AG04449 (cell line): ENCODE measurements at regions not wholly inside any gene's neighbourhood (a gene's known extent, or its start where the extent isn't known, plus 50 kb on each side); places are given as distances from the start of the nearest gene placed in this dataset.
A peak's percentile ranks its signal among the peaks of the same experiment; 100 is the strongest.

Source experiments
- CTCF ChIA-PET: fragments of 350-600 bp; formaldehyde crosslinking; extraction: SDS; loops from one replicate; lab custom pipeline; 2021; ENCODE audit warnings: antibody characterized with exemption; lab: Yijun Ruan, JAX
- POLR2A ChIA-PET: fragments of 400-600, 350-600 bp; formaldehyde crosslinking; extraction: SDS; loops from one replicate; lab custom pipeline; 2020; ENCODE audit warnings: antibody characterized with exemption, inconsistent platforms; lab: Yijun Ruan, JAX
- DNase-seq: peaks from one replicate; pipeline ENCODE4 v3.0.0-alpha.2; 2010; ENCODE audit warnings: low read depth, low spot score
- H3K4me3 ChIP-seq: 2 replicates; pipeline ENCODE4 v1.5.1; 2011; ENCODE audit warnings: low read depth, mild to moderate bottlenecking, control low read depth, low read length
- TF ChIP-seq, protein P1 (sequence below): IDR thresholded peaks from one replicate; pipeline ENCODE4 v1.5.1; 2011; ENCODE audit warnings: mild to moderate bottlenecking, moderate library complexity, low read length, control low read depth, inconsistent platforms; ENCODE audit not compliant: insufficient read depth; ENCODE audit errors: missing control alignments

DNA sequence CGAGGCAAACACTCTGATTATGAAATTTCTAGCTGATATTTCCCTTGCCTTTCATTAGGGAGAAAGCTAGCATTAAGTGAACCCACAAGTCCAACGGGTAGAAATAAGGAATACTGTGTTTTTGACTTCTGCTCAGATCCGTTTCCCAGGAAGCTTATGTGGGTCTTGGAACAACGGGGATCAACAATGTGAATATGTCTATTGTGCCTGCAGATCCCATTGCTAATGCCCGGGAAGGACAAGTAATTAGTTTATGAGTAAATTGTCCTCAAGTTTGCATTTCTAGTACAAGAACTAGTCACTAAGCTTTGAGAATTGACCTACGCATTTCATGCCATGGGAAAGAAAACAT is 236.4 kb downstream of the UACA start:
- DNase-seq, result no peak
- TF ChIP-seq, protein P1, sequence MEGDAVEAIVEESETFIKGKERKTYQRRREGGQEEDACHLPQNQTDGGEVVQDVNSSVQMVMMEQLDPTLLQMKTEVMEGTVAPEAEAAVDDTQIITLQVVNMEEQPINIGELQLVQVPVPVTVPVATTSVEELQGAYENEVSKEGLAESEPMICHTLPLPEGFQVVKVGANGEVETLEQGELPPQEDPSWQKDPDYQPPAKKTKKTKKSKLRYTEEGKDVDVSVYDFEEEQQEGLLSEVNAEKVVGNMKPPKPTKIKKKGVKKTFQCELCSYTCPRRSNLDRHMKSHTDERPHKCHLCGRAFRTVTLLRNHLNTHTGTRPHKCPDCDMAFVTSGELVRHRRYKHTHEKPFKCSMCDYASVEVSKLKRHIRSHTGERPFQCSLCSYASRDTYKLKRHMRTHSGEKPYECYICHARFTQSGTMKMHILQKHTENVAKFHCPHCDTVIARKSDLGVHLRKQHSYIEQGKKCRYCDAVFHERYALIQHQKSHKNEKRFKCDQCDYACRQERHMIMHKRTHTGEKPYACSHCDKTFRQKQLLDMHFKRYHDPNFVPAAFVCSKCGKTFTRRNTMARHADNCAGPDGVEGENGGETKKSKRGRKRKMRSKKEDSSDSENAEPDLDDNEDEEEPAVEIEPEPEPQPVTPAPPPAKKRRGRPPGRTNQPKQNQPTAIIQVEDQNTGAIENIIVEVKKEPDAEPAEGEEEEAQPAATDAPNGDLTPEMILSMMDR, result no peak
- no peak overlapping the region for H3K4me3 ChIP-seq
- POLR2A ChIA-PET, result interaction anchor here (0.7 to 1.4 kb wide), 2 partner anchors 9 to 343 kb away, joined by 3 read pairs; no protein-coding TSS in a partner anchor
- CTCF ChIA-PET, result interaction anchor here (1.4 kb wide), 1 partner anchor 9 kb away, joined by 5 read pairs; no protein-coding TSS in a partner anchor

DNA sequence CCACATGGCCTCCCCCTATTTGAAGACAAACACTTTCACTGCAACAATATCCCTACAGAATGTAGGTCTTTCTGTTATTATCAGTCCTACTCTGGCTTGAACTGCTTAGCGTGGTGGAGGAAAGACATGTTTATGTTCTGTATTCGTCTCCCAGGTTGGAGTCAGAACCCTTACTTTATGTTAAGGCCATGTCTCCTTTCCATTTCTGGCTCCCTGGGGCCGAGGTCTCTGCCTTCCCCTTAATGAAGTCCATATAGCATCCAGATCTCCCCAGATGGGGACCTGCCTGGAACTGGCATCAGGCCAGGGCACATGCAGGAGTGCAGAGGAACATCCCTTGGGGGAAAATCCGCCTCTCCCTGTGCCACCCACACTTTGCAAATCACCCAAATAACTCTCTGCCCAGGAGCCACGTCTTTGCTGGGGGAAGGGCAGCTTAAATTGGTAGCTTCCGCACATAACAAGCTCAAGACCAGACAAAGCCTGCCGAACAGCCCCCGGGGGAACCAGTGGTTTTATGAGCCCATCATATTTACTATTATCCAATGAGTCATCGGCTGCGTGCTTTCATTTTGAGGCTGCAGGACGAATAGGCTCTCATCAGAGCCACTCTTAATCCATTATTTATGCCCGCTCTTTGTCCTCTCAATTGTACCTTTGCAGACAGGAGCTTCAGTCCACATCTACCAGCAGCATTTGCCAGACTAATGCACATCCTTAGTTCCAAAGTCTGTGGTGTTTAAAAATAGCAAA is 237.0 kb downstream of the UACA start:
- no peak for DNase-seq
- CTCF ChIA-PET, result interaction anchor here (1.4 kb wide), 1 partner anchor 9 kb away, joined by 5 read pairs; no protein-coding TSS in a partner anchor
- POLR2A ChIA-PET, result interaction anchor here (0.7 to 1.4 kb wide), 2 partner anchors 9 to 342 kb away, joined by 3 read pairs; no protein-coding TSS in a partner anchor
- TF ChIP-seq, protein P1, result no peak
- H3K4me3 ChIP-seq, result peak overlapping the region; percentile 32

DNA sequence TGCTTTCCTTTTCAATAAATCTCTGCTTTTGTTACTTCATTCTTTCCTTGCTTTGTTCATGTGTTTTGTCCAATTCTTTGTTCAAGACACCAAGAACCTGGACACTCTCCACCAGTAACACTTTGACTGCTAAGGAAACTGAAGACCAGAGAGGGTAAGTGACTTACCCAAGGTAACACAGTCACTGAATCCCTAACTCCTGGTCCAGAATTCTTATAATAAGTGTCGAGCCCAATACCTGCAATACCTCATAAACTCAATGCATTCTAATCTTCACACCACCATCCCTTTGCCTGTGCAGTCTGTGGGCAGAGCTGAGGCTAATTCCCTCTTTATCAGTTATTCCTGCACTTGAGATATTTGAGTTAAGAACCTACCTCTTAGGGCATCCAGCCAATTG is 237.8 kb downstream of the UACA start:
- TF ChIP-seq, protein P1, result no peak
- POLR2A ChIA-PET, result no interaction called here
- no peak overlapping the region for H3K4me3 ChIP-seq
- DNase-seq, result no peak
- CTCF ChIA-PET, result no interaction called here

DNA sequence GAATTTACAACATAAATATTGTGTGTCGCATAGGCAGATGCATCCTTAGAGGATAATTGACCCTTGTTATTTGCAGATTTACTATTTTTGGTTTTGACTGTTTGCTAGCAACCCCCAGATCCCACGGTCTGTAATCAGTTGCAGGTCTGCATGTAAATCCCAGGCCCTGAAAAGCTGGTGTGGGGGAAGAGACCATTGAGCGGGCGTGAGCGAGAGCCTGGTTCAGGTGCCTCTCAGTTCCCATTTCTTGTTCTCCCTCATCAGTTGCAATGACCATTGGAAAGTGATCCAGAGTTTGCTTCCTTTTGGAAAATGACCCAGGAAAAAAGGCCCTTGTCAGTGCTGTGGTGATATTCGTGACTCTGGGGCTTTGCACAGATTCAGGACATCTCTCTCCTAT is 238.9 kb downstream of the UACA start:
- POLR2A ChIA-PET, result no interaction called here
- TF ChIP-seq, protein P1, result no peak
- H3K4me3 ChIP-seq, result no peak overlapping the region
- CTCF ChIA-PET, result interaction anchor here (0.9 kb wide), 1 partner anchor 36 kb away, joined by 3 read pairs; no protein-coding TSS in a partner anchor
- no peak for DNase-seq

DNA sequence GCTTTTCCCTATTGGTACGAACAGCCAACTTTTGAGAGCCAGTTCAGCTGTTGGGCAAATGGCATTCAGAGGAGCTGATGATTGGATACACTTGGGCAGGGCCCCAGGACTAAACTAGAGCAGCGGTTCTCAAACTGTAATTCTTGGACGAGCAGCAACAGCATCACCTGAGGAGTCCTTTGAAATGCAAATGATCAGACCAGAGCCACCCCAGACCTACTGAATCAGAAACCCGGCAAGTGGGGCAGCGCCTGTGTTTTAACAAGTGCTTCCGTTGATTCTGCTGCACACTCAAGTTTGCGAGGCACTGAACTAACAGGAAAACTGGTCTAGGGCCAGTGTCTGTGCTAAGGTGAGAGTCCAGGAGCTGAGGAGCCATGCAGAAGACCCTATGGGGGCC is 239.7 kb downstream of the UACA start:
- no peak for DNase-seq
- CTCF ChIA-PET, result interaction anchor here (1.2 to 1.6 kb wide), 2 partner anchors 11 to 35 kb away, joined by 3 to 7 read pairs; no protein-coding TSS in a partner anchor
- TF ChIP-seq, protein P1, result no peak
- POLR2A ChIA-PET, result no interaction called here
- no peak overlapping the region for H3K4me3 ChIP-seq

DNA sequence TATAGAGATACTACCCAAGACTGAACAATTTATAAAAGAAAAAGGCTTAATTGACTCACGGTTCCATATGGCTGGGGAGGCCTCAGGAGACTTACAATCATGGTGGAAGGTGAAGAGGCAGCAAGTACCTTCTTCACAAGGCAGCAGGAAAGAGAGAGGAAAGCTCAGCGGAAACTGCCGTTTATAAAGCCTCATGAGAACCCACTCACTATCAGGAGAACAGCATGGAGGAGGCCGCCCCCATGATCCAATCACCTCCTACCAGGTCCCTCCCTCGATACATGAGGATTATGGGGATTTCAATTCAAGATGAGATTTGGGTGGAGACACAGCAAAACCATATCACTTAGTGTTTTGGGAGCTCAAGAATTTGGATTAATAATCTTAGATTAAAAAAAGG is 240.2 kb downstream of the UACA start:
- ChIA-PET CTCF (interaction anchor here (1.0 to 1.6 kb wide), 3 partner anchors 11 to 35 kb away, joined by 3 to 7 read pairs (median 4); no protein-coding TSS in a partner anchor), POLR2A (no interaction called here)

More for the DNA sequence above, 240.2 kb downstream of the UACA start:
- H3K4me3 ChIP-seq, result no peak overlapping the region
- TF ChIP-seq, protein P1, result no peak
- DNase-seq, result no peak
